ENCODE measurements at regions not wholly inside any gene's neighbourhood (a gene's known extent, or its start where the extent isn't known, plus 50 kb on each side); places are given as distances from the start of the nearest gene placed in this dataset.

DNA sequence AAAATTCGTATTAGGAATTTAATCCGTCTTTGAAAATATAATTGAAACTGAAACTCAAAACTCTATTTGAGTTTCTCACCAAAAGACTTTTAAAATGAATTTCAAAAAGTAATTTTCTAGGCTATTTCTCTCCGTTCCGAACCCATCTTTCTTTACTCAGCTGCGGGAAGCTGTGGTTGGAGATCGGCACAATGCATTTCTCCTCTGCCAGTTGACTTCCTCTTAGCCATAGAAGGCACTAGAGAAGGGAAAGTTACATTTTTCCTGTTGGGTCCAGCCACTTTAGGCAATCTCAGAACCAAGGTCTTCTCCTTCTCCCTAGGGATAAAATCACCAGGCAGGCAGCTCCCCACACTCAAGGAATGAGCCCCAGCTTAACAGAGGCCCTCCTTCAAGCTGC, 133.6 kb upstream of the COL1A2 start:
- TF ChIP-seq, protein P1, sequence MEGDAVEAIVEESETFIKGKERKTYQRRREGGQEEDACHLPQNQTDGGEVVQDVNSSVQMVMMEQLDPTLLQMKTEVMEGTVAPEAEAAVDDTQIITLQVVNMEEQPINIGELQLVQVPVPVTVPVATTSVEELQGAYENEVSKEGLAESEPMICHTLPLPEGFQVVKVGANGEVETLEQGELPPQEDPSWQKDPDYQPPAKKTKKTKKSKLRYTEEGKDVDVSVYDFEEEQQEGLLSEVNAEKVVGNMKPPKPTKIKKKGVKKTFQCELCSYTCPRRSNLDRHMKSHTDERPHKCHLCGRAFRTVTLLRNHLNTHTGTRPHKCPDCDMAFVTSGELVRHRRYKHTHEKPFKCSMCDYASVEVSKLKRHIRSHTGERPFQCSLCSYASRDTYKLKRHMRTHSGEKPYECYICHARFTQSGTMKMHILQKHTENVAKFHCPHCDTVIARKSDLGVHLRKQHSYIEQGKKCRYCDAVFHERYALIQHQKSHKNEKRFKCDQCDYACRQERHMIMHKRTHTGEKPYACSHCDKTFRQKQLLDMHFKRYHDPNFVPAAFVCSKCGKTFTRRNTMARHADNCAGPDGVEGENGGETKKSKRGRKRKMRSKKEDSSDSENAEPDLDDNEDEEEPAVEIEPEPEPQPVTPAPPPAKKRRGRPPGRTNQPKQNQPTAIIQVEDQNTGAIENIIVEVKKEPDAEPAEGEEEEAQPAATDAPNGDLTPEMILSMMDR (IDR thresholded peaks at IDR 0.05; ENCODE audit: poor library complexity, severe bottlenecking), result no peak
- TF ChIP-seq EZH2 (IDR thresholded peaks at IDR 0.05; ENCODE audit: borderline replicate concordance, insufficient read depth, low read length, poor library complexity, severe bottlenecking) (no peak), POLR2AphosphoS5 (IDR thresholded peaks at IDR 0.05) (no peak), EP300 (conservative IDR thresholded peaks at IDR 0.05; ENCODE audit: poor library complexity, severe bottlenecking) (no peak), TAF1 (IDR thresholded peaks at IDR 0.05; ENCODE audit: low read depth) (no peak)
